Bronchial epithelial cell (primary cell): ENCODE measurements at regions not wholly inside any gene's neighbourhood (a gene's known extent, or its start where the extent isn't known, plus 50 kb on each side); places are given as distances from the start of the nearest gene placed in this dataset.

Experiments used
- DNase-seq: peaks from one replicate; pipeline ENCODE4 v3.0.0-alpha.2; 2010; ENCODE audit warnings: low read depth
- FAIRE-seq: peaks from 2 replicates; lab custom pipeline; 2011; peaks lifted over from hg19 to GRCh38; lab: Jason Lieb, UNC
- H3K27me3 ChIP-seq: 2 replicates; pipeline ENCODE4 v1.5.1; 2011; ENCODE audit warnings: low read length; ENCODE audit not compliant: control insufficient read depth, insufficient read depth
- H3K36me3 ChIP-seq: 2 replicates; pipeline ENCODE4 v1.5.1; 2011; ENCODE audit warnings: low read length; ENCODE audit not compliant: control insufficient read depth, insufficient read depth
- H3K4me3 ChIP-seq: 2 replicates; pipeline ENCODE4 v1.5.1; 2011; ENCODE audit warnings: mild to moderate bottlenecking, low read depth, low read length, control low read depth
- TF ChIP-seq, protein P1 (sequence below): IDR thresholded peaks from 2 replicates; pipeline ENCODE4 v1.5.1; 2011; ENCODE audit warnings: mild to moderate bottlenecking, moderate library complexity, low read length, control low read depth, inconsistent platforms; ENCODE audit not compliant: insufficient read depth, severe bottlenecking

DNA sequence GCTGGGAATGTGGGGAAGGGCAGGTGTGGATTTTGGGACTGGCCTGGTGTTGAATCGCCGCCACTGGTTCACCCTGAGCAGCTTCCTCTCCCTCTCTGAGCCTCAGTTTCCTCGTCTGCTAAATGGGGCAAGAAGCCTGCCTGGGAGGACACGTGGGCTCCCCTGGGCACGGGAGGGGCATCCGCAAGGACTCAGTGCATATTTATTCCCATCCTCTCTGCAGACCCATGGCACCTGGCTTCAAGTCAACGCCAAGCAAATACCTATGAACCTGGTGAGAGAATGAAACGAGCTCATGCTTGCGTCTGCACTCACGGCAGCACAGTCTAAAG lies 234.4 kb downstream of the PTPRU start:
- DNase-seq (no peak), FAIRE-seq (no peak)
- H3K4me3 ChIP-seq = no peak overlapping the region
- TF ChIP-seq, protein P1, sequence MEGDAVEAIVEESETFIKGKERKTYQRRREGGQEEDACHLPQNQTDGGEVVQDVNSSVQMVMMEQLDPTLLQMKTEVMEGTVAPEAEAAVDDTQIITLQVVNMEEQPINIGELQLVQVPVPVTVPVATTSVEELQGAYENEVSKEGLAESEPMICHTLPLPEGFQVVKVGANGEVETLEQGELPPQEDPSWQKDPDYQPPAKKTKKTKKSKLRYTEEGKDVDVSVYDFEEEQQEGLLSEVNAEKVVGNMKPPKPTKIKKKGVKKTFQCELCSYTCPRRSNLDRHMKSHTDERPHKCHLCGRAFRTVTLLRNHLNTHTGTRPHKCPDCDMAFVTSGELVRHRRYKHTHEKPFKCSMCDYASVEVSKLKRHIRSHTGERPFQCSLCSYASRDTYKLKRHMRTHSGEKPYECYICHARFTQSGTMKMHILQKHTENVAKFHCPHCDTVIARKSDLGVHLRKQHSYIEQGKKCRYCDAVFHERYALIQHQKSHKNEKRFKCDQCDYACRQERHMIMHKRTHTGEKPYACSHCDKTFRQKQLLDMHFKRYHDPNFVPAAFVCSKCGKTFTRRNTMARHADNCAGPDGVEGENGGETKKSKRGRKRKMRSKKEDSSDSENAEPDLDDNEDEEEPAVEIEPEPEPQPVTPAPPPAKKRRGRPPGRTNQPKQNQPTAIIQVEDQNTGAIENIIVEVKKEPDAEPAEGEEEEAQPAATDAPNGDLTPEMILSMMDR = no peak
- peaks cover 7% of the 10 kb centered on the region for H3K27me3 ChIP-seq
- no peaks in the 10 kb centered on the region for H3K36me3 ChIP-seq

DNA sequence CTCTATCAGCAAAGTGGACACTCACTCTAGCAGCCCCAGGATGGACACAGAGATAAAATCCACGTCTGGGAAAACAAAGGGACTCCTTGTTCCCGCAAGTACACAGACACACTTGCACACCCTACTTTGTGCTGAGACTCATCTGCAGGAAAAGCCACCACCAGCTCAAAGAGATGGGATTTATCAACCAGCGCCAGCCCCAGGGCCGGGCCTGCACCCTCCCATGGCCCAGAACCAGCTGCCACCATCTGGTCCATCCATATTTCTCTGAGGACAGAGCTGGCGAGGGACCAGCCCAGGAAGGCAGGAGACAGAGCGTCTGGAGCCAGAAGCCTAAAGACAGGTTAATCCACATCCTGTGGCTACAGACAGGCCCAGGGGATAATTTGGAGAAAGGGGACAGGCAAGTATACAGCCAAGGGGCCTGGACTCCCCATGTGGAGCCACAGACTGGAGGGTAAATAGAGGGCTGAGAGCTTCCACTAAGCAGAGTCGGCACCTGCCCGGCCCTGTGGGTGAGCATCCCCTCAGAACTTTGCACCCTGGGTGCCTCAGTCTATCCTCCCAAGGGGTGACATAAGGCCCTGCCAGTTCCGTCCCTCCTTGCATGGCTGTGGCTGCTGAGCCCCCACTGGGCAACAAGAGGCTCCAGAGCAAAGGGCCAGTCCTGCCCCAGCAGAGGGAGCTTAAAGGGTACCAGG lies 233.9 kb downstream of the PTPRU start:
- TF ChIP-seq, protein P1 = no peak
- DNase-seq (no peak), FAIRE-seq (no peak)
- Histone ChIP-seq H3K27me3 (peaks cover 3% of the 10 kb centered on the region), H3K36me3 (no peaks in the 10 kb centered on the region), H3K4me3 (no peak overlapping the region)

DNA sequence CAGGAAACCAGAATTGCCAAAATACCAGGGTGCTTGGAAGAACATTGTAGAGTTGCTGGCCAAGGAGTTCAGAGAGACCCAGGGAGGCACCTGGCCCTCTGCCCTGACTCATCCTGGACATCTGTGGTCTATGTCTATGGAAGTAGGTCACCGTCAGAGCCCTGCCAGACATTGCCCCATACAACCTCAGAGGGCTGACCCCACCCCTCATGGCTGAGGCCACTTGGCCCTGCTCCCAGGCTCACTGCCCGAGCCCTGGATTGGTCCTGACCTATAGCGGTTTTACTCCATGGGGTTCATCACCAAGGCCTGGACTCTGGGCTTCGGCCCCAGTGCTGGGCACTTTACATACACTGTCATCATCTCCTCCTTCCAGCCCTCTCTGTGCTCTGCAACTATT lies 233.1 kb downstream of the PTPRU start:
- TF ChIP-seq, protein P1 = no peak
- peaks cover 3% of the 10 kb centered on the region for H3K27me3 ChIP-seq
- H3K36me3 ChIP-seq = no peaks in the 10 kb centered on the region
- H3K4me3 ChIP-seq = no peak overlapping the region
- no peak for DNase-seq
- FAIRE-seq = no peak

DNA sequence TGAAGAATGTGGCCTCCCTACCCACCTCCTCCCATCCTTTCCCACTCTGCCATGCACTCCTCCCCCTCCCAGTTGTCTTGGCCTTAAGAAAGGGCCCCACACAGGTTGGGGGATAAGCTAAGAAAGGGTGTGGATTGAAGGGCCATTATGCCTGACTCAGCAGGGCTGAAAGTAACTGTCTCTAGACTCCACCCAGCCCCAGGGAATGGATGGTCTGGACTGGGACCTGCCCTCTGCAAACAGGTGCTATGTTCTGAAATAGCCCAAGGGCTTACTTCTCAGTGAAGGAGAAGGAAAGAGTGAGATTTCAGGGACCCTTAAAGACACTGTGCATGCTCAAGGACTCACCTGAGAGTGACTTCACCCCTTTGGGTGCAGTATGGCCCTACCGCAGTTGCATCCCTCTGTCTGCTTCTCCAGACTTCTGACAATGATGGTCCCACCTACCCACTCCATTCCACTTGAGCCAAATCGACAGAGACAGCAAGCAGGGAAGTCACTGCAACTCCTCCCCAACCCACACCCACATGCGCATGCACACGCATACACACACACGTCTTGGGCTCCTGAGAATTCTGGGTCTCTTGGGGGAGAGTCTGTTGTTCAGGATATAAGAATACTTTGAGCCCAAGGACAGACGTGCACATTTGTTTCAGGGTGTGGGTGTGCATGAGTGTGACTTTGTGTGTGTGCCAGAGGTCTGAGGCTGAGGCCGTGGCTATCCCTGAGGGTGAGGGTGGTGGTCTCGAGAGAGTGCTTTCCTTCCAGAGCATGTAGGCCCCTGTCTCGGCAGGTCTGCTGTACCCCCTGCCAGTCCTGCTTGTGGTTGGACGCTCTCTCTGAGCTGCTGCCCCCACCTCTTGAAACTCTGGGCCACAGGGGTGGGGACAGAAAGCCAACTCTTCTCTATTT lies 231.9 kb downstream of the PTPRU start:
- Histone ChIP-seq H3K27me3 (peaks cover 3% of the 10 kb centered on the region), H3K36me3 (no peaks in the 10 kb centered on the region), H3K4me3 (no peak overlapping the region)
- TF ChIP-seq, protein P1 = no peak
- DNase-seq = no peak
- FAIRE-seq = peak; percentile 72

DNA sequence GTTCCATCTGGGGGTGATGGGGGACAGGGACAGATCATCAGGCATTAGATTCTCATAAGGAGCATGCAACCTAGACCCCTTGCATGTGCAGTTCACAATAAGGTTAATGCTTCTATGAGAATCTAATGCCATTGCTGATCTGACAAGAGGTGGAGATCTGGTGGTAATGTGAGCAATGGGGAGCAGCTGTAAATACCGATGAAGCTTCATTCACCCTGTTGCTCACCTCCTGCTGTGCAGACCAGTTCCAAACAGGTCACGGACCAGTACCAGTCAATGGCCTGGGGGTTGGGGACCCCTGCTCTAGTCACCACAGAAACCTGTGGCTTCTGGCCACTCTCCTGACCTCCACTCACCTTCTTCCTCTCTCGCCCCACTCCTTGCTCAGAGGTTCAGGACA lies 229.9 kb downstream of the PTPRU start:
- Histone ChIP-seq H3K27me3 (peaks cover under 1% of the 10 kb centered on the region), H3K4me3 (no peak overlapping the region), H3K36me3 (no peaks in the 10 kb centered on the region)
- FAIRE-seq (no peak), DNase-seq (no peak)
- TF ChIP-seq, protein P1 = no peak
